ENCODE measurements at regions not wholly inside any gene's neighbourhood (a gene's known extent, or its start where the extent isn't known, plus 50 kb on each side); places are given as distances from the start of the nearest gene placed in this dataset.

DNA sequence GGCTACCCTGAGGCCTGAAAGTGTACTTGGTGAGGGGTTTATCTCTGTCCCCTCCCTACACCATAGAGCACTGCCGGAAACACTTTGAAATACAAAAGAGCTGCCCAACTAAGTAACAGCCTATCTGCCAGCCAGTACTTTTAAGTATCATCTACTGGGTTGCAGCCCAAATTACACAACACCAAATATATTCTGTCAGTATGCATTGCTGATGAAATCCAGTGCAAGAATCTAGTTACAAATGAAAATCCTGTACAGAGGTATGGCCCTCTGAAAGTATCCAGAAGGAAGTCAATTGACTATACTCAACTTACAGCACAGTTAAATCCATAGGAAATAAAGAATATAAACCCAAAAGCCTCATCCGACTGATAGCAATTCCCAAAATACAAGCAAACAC lies 280.8 kb downstream of the CCDC85A start:
- Histone ChIP-seq H3K9me2 (replicated peaks; ENCODE audit: insufficient read depth, low read length) (no peaks in the 10 kb centered on the region), H3K27ac (ENCODE audit: low read length) (no peak overlapping the region), H3K36me3 (replicated peaks; ENCODE audit: insufficient read depth, low read length) (no peaks in the 10 kb centered on the region), H3K79me2 (ENCODE audit: low read length) (no peaks in the 10 kb centered on the region), H3K4me2 (ENCODE audit: low read depth, low read length) (no peak overlapping the region), H3K9ac (ENCODE audit: low read length) (no peak overlapping the region), H4K20me1 (ENCODE audit: insufficient read depth, low read length) (no peaks in the 10 kb centered on the region), H2AFZ (ENCODE audit: low read length) (no peak overlapping the region), H3K4me3 (ENCODE audit: low read length) (no peak overlapping the region), H3K9me3 (replicated peaks; ENCODE audit: insufficient read depth, low read length) (no peaks in the 10 kb centered on the region), H3K27me3 (replicated peaks; ENCODE audit: insufficient read depth, low read length) (no peaks in the 10 kb centered on the region), H3K4me1 (ENCODE audit: low read length) (no peaks in the 10 kb centered on the region), H3F3A (ENCODE audit: insufficient read depth, low read length) (no peaks in the 10 kb centered on the region)
- TF ChIP-seq EZH2 (optimal IDR thresholded peaks at IDR 0.05; ENCODE audit: low read depth, low read length) (no peak), EZH2phosphoT487 (IDR thresholded peaks at IDR 0.05; ENCODE audit: low read length) (no peak)
- TF ChIP-seq, protein P1, sequence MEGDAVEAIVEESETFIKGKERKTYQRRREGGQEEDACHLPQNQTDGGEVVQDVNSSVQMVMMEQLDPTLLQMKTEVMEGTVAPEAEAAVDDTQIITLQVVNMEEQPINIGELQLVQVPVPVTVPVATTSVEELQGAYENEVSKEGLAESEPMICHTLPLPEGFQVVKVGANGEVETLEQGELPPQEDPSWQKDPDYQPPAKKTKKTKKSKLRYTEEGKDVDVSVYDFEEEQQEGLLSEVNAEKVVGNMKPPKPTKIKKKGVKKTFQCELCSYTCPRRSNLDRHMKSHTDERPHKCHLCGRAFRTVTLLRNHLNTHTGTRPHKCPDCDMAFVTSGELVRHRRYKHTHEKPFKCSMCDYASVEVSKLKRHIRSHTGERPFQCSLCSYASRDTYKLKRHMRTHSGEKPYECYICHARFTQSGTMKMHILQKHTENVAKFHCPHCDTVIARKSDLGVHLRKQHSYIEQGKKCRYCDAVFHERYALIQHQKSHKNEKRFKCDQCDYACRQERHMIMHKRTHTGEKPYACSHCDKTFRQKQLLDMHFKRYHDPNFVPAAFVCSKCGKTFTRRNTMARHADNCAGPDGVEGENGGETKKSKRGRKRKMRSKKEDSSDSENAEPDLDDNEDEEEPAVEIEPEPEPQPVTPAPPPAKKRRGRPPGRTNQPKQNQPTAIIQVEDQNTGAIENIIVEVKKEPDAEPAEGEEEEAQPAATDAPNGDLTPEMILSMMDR (IDR thresholded peaks at IDR 0.05; ENCODE audit: low read length), result no peak
- DNase-seq, result no peak

DNA sequence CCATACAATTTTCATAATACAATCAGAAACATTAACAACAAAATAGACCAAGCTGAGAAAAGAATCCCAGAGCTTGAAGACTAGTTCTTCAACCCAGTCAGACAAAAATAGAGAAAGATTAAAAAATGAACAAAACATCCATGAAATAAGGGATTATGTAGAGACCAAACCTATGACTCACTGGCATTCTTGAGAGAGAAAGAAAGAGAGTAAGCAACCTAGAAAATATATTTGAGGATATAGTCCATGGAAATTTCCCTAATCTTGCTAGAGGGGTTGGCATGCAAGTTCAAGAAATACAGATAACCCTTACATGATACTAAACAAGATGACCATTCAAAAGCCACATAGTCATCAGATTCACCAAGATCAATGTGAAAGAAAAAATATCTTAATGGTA lies 281.7 kb downstream of the CCDC85A start:
- DNase-seq, result no peak
- no peaks in the 10 kb centered on the region for H3K9me3 ChIP-seq (replicated peaks; ENCODE audit: insufficient read depth, low read length)
- no peaks in the 10 kb centered on the region for H3K36me3 ChIP-seq (replicated peaks; ENCODE audit: insufficient read depth, low read length)
- H2AFZ ChIP-seq (ENCODE audit: low read length), result no peak overlapping the region
- H3K4me1 ChIP-seq (ENCODE audit: low read length), result no peaks in the 10 kb centered on the region
- H3K4me3 ChIP-seq (ENCODE audit: low read length), result no peak overlapping the region
- no peaks in the 10 kb centered on the region for H4K20me1 ChIP-seq (ENCODE audit: insufficient read depth, low read length)
- no peaks in the 10 kb centered on the region for H3K79me2 ChIP-seq (ENCODE audit: low read length)
- H3K27ac ChIP-seq (ENCODE audit: low read length), result no peak overlapping the region
- no peaks in the 10 kb centered on the region for H3F3A ChIP-seq (ENCODE audit: insufficient read depth, low read length)
- H3K27me3 ChIP-seq (replicated peaks; ENCODE audit: insufficient read depth, low read length), result no peaks in the 10 kb centered on the region
- no peak for TF ChIP-seq EZH2 (optimal IDR thresholded peaks at IDR 0.05; ENCODE audit: low read depth, low read length)
- TF ChIP-seq EZH2phosphoT487 (IDR thresholded peaks at IDR 0.05; ENCODE audit: low read length), result no peak
- TF ChIP-seq, protein P1 (IDR thresholded peaks at IDR 0.05; ENCODE audit: low read length), result no peak
- no peak overlapping the region for H3K9ac ChIP-seq (ENCODE audit: low read length)
- H3K4me2 ChIP-seq (ENCODE audit: low read depth, low read length), result no peak overlapping the region
- H3K9me2 ChIP-seq (replicated peaks; ENCODE audit: insufficient read depth, low read length), result no peaks in the 10 kb centered on the region

DNA sequence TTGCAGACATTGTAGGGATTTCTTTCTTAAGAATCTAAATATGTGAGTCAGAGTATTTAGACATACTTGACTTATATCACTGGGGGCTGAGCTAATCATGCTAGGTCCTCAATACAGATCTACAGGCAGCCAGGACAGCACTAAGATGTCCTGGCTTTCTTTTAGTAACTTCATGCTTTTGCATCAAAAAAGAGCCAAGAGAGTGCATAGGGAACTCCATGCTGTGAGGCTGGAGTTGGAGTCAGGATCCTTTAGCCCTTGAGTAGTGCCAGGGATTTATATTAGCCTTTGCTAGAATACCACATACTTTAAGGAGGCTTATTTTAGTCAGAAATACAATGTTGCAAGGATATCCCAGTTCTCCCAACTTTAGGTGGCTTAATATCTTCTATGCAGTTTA lies 289.7 kb downstream of the CCDC85A start:
- Histone ChIP-seq H3K36me3 (replicated peaks; ENCODE audit: insufficient read depth, low read length) (no peaks in the 10 kb centered on the region), H3K4me3 (ENCODE audit: low read length) (no peak overlapping the region), H3K4me1 (ENCODE audit: low read length) (no peaks in the 10 kb centered on the region), H3K4me2 (ENCODE audit: low read depth, low read length) (no peak overlapping the region), H3F3A (ENCODE audit: insufficient read depth, low read length) (no peaks in the 10 kb centered on the region), H3K9me3 (replicated peaks; ENCODE audit: insufficient read depth, low read length) (no peaks in the 10 kb centered on the region), H3K27ac (ENCODE audit: low read length) (no peak overlapping the region), H3K9ac (ENCODE audit: low read length) (no peak overlapping the region), H2AFZ (ENCODE audit: low read length) (no peak overlapping the region), H3K9me2 (replicated peaks; ENCODE audit: insufficient read depth, low read length) (no peaks in the 10 kb centered on the region), H3K79me2 (ENCODE audit: low read length) (no peaks in the 10 kb centered on the region), H4K20me1 (ENCODE audit: insufficient read depth, low read length) (no peaks in the 10 kb centered on the region), H3K27me3 (replicated peaks; ENCODE audit: insufficient read depth, low read length) (no peaks in the 10 kb centered on the region)
- no peak for DNase-seq
- no peak for TF ChIP-seq EZH2phosphoT487 (IDR thresholded peaks at IDR 0.05; ENCODE audit: low read length)
- TF ChIP-seq, protein P1 (IDR thresholded peaks at IDR 0.05; ENCODE audit: low read length), result no peak
- no peak for TF ChIP-seq EZH2 (optimal IDR thresholded peaks at IDR 0.05; ENCODE audit: low read depth, low read length)
